ENCODE measurements at regions not wholly inside any gene's neighbourhood (a gene's known extent, or its start where the extent isn't known, plus 50 kb on each side); places are given as distances from the start of the nearest gene placed in this dataset.
A peak's percentile ranks its signal among the peaks of the same experiment; 100 is the strongest.

DNA sequence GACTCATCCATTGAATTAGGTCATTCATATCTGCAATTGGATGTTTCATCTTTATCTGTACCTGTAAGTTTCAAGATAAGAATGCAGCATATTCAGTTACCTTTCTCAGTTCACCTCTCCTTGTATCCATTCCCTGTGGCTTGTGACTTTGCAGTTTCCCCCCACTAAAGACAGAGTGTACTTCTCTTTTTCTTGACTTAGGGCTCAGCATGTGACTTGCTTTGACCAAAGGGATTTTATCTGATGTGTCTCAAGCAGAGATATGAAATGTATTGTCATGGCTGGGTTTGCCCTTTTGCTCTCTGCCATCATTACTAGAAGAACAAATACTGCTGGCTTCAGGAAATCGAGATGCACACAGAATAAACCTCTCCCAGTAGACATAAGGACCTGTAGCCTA is 754.8 kb downstream of the ADGRL2 start:
- DNase-seq = no peak

DNA sequence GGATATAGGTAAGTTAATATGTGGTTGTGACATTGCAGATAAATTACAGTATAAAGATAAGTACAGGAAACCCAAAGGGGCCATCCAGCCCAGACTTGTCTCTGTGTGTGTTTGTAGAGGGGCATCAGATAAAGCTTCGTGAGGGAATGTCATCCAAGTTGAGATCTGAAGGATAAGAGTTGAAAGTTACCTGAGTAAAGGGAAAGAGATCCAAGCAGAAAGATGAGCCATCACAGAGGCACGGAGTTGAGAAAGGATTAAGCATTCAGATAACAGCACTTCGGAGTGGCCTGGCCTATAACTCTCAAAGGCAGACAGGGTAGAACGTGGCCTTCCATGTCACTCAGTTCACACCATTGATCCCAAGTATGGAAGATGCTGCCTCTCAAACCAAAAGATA is 749.1 kb downstream of the ADGRL2 start:
- DNase-seq = no peak

- DNase-seq = no peak
Observed at GRCh38 chr1:82542766-82543165, 742.0 kb downstream of the ADGRL2 start.

DNA sequence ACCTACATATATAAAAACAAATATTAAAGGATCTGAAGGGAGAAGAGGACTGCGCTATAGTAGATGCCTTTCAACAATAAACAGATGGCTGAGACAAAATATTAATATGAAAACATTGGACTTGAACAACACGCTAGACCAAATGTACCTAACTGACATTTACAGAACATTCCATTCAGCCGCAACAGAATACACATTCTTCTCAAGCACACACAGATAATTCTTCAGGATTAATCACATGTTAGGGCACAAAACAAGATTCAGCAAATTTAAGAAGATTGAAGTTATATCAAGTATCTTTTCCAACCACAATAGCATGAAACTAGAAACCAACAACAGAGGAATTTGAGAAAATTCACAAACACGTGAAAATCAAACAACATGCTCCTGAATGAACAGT is 741.4 kb downstream of the ADGRL2 start:
- DNase-seq = no peak

DNA sequence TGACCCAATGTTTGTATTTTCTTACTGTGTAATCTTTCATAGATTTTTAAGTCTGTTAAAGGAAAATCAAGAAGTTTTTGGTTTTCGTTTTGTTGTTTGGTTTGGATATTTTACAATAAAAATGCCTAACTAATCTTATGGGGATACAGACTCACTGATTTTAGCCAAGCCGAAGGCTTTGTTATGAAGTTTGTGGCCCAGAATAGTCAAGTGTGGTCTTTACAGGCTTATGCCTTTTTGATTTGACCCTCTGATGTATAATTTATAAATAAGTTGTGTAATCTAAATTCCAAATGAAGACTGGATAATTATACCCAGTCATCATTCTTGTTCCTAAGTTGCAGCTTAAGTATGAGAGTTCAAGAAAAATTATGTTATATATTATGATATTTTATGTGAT is 739.3 kb downstream of the ADGRL2 start:
- no peak for DNase-seq

GRCh38 chr1:82538876-82539275 is 738.1 kb downstream of the ADGRL2 start:
- no peak for DNase-seq

- DNase-seq = no peak
Observed at GRCh38 chr1:82534996-82535395, 734.3 kb downstream of the ADGRL2 start.

GRCh38 chr1:82525378-82525777 is 724.6 kb downstream of the ADGRL2 start:
- DNase-seq = no peak

DNA sequence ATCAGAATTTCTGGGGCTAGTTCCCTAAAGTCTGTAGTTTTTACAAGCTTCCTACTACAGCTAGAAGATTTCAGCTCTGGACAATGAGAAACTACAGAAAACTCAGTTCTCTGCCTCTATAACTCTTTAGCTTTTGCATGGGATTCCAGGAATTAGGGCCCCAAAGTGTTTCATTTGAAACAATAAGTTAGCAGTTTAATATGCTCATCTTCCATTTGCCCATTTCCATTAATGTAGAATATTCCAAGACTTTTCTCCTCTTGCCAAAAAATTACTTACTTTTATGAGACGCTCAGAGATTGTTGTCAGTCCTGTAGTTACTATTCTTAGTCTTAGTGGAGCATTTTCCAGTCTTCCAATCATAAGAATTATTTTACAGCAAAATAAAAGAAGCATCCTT is 719.9 kb downstream of the ADGRL2 start:
- DNase-seq = no peak

GRCh38 chr1:82517586-82517985 is 716.9 kb downstream of the ADGRL2 start:
- DNase-seq = peak; percentile 57

GRCh38 chr1:82515650-82516049 is 714.9 kb downstream of the ADGRL2 start:
- DNase-seq = no peak

DNA sequence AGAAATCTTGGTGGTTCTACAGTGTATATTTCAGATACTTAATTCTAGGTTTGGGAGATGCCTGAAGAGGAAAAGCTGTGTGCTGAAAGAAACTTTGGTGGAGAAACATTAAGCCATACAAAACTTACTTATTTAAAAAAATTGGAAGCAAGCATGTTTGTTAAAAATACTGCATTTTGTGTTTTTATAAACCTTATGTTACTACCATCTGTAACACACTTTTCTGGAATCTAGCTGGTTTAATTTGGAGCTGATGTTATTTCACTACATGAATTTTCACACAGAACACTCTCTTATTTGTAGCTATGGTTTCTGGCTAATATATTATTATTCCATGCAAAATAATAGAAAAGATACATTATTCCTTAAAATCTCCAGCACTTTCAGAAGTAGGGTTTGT is 710.7 kb downstream of the ADGRL2 start:
- no peak for DNase-seq

GRCh38 chr1:82510431-82510830 is 709.7 kb downstream of the ADGRL2 start:
- no peak for DNase-seq

DNA sequence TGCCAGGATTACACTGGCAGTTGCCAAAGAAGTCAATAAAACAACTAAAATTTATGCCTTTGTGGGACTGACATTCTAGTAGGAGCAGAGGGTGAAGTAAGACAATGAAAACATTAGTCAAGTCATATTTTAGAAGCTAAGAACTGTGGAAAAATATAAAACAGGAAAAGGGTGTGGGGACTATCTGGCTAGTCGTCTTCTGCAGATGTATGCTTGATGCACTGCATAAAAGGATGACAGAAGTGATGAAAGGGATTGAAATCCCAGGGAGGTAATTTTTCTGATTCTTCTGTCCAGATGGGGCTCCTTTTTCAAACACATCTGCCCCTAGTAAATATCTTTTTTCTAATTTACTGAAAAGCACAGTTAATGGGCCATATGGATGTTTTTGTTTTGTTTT is 706.3 kb downstream of the ADGRL2 start:
- DNase-seq = no peak

- DNase-seq = peak; percentile 35
Observed at GRCh38 chr1:82503822-82504221, 703.1 kb downstream of the ADGRL2 start.

- no peak for DNase-seq
Observed at GRCh38 chr1:82499022-82499421, 698.3 kb downstream of the ADGRL2 start.

DNA sequence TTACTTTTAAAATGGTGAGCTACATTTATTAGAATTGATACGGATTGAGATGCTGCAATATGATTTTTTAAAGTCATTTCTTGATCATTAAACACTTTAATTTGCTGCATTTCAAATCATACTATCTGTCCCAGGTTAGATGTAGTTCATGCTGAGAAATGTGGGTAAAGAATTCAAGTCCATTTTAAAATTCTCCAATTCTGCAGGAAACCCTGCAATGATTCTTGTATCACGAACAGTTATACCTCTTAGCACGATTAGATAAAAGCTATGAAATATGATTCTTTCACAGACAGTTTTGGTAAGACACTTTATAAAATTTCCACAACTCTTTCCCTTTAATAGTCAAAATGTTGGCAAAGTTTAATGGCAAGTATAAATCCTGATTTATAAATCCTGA is 693.4 kb downstream of the ADGRL2 start:
- no peak for DNase-seq

- peak; percentile 7 for DNase-seq
Observed at GRCh38 chr1:82492159-82492558, 691.4 kb downstream of the ADGRL2 start.

- DNase-seq = peak; percentile 45
Observed at GRCh38 chr1:82491301-82492048, 690.7 kb downstream of the ADGRL2 start.

DNA sequence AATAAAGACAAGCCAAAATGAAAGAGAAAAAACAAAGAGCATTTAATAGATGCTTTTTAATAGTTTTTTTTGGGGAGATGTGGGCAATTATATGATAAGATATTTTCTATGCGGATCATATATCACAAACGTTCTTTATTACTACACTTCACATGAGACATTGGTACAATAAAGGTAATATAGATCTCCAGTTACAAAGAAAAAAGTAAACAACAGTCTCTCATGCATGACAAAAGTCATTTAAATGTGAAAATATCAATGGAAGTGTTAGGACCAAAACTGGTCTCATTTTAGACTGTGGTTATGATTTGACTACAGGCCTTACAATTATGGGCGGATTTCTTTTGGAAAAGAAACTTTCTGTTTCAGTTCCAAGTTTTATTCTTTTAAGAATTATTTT is 687.0 kb downstream of the ADGRL2 start:
- DNase-seq = no peak

- DNase-seq = no peak
Observed at GRCh38 chr1:82486969-82487368, 686.2 kb downstream of the ADGRL2 start.

- DNase-seq = peak; percentile 47
Observed at GRCh38 chr1:82486468-82486867, 685.7 kb downstream of the ADGRL2 start.

GRCh38 chr1:82485591-82486369 is 685.0 kb downstream of the ADGRL2 start:
- DNase-seq = peak; percentile 63

DNA sequence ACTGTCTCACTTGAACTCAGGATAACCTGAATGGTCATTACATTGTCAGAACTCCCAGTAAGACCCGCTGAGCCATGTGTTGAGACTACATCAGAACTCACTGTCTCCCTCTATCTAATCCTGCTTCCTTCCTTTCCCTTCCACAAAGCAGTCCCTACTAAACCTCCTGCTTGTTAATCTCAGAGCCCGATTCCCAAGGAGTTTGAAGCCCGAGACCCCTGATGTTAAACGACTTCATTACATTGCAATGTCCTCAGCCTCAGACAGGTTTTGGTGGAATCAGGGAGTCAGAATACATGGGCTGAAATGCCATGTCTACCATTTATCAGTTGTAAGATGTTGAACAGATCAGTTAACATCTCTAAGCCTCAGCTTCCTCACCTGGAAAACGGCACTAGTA is 682.4 kb downstream of the ADGRL2 start:
- no peak for DNase-seq
